GM23248 (cell line): ENCODE measurements at regions not wholly inside any gene's neighbourhood (a gene's known extent, or its start where the extent isn't known, plus 50 kb on each side); places are given as distances from the start of the nearest gene placed in this dataset.

Experiments
- DNase-seq: peaks from one replicate; pipeline ENCODE4 v3.0.0-alpha.2; 2015
- H2AFZ ChIP-seq: fragments of 200-600 bp; sonication (generic); 2 replicates; pipeline ENCODE4 v1.6.1; 2016; ENCODE audit warnings: antibody characterized with exemption
- H3F3A ChIP-seq: fragments of 200-600 bp; sonication (generic); 2 replicates; pipeline ENCODE4 v1.6.1; 2016; ENCODE audit warnings: mild to moderate bottlenecking, antibody characterized with exemption, mixed run types; ENCODE audit not compliant: insufficient read depth
- H3K27ac ChIP-seq: fragments of 200-600 bp; sonication (generic); 2 replicates; pipeline ENCODE4 v1.5.1; 2016; ENCODE audit warnings: mild to moderate bottlenecking
- H3K27me3 ChIP-seq: fragments of 200-600 bp; sonication (generic); replicated peaks from 2 replicates; pipeline ENCODE4 v1.6.1; 2016; ENCODE audit warnings: mild to moderate bottlenecking; ENCODE audit not compliant: insufficient read depth
- H3K36me3 ChIP-seq: fragments of 200-600 bp; sonication (generic); 2 replicates; pipeline ENCODE4 v1.6.1; 2016; ENCODE audit warnings: low read depth, mild to moderate bottlenecking
- H3K4me1 ChIP-seq: fragments of 200-600 bp; sonication (generic); 2 replicates; pipeline ENCODE4 v1.6.1; 2016; ENCODE audit warnings: mild to moderate bottlenecking; ENCODE audit not compliant: insufficient read depth
- H3K4me2 ChIP-seq: fragments of 200-600 bp; sonication (generic); one replicate; pipeline ENCODE4 v1.6.1; 2016; ENCODE audit warnings: mild to moderate bottlenecking; ENCODE audit not compliant: unreplicated experiment
- H3K4me3 ChIP-seq: fragments of 200-600 bp; sonication (generic); 2 replicates; pipeline ENCODE4 v1.5.1; 2016; ENCODE audit warnings: mild to moderate bottlenecking
- H3K79me2 ChIP-seq: fragments of 200-600 bp; sonication (generic); 2 replicates; pipeline ENCODE4 v1.6.1; 2016; ENCODE audit warnings: mild to moderate bottlenecking; ENCODE audit not compliant: insufficient read depth
- H3K9ac ChIP-seq: fragments of 200-600 bp; sonication (generic); 2 replicates; pipeline ENCODE4 v1.6.1; 2016; ENCODE audit warnings: mild to moderate bottlenecking
- H3K9me2 ChIP-seq: fragments of 200-600 bp; sonication (generic); 2 replicates; pipeline ENCODE4 v1.6.1; 2016; ENCODE audit warnings: mixed run types, mild to moderate bottlenecking, moderate library complexity; ENCODE audit not compliant: insufficient read depth
- H3K9me3 ChIP-seq: fragments of 200-600 bp; sonication (generic); one replicate; pipeline ENCODE4 v1.6.1; 2017; ENCODE audit warnings: low read depth
- H4K20me1 ChIP-seq: fragments of 200-600 bp; sonication (generic); 2 replicates; pipeline ENCODE4 v1.6.0; 2016; ENCODE audit not compliant: insufficient read depth
- EZH2 ChIP-seq: fragments of 200-600 bp; sonication (generic); IDR thresholded peaks from 2 replicates; pipeline ENCODE4 v1.6.1; 2018; ENCODE audit warnings: antibody characterized with exemption, mild to moderate bottlenecking; ENCODE audit not compliant: insufficient read depth, poor library complexity, severe bottlenecking
- EZH2phosphoT487 ChIP-seq: fragments of 200-600 bp; sonication (generic); IDR thresholded peaks from 2 replicates; pipeline ENCODE4 v1.6.1; 2018; ENCODE audit warnings: antibody characterized with exemption, moderate library complexity, mild to moderate bottlenecking, low read depth; ENCODE audit not compliant: insufficient read depth
- WGBS, 2 experiments: methylation state at CpG; one replicate each; pipeline ENCODE4 v1.1.6; 2015 to 2017; ENCODE audit warnings: low lambda C conversion rate in 2 of 2, low coverage in 1 of 2; ENCODE audit errors: missing lambda C conversion rate in 2 of 2; 5-methylcytosine and 5-hydroxymethylcytosine counted together
- in situ Hi-C: fragments of 300-500 bp; cut with MboI; formaldehyde crosslinking; loops from 2 replicates; pipeline ENCODE4 v1.15.0; 2020

DNA sequence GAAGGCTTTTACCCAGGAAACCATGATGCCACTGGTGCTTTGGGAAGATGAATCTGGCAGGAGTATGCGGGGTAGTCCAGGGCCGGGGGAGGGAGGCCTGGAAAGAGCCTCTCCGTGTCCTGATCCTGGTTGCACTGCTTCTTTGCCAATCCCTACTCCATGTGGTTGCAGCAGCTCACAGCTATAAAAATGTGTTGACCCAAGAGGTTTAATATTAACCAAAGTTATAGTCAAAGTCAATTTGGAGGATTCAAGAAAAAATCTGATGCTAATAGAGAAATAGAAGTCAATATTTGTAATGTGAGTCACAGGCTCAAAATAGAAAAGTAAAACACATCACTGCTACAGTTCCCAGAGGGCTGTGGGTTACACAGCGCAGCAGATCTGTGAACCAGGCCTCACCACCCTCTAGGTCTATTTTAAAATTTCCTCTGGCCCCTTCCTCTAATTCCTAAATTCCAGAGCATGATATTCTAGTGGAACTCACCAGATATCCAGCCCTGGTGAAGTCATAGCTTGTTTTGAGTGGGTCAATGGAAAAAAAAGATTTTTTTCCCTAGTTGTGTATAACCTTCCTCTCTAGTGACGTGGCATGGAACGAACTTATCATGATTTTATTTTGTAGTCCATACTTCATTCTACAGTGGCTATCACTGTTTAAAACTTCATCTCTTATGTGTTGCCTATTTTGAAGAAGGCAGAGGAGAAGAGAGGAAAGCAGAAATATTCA lies 63.2 kb upstream of the BMP2 start:
- 42 to 52% methylated on average over 6 of the region's 6 CpGs for WGBS, 2 experiments
- Histone ChIP-seq H3F3A (0 out of 2 replicates have a peak, but pooled peaks cover 4% of the 10 kb centered on the region), H3K27ac (peak overlapping the region; percentile 41), H3K4me3 (no peak overlapping the region), H3K4me1 (peaks cover 17% of the 10 kb centered on the region), H4K20me1 (no peaks in the 10 kb centered on the region), H3K36me3 (no peaks in the 10 kb centered on the region), H2AFZ (peak overlapping the region; percentile 53), H3K4me2 (no peak overlapping the region), H3K9me2 (no peaks in the 10 kb centered on the region), H3K27me3 (no peaks in the 10 kb centered on the region), H3K9ac (peak overlapping the region; percentile 55), H3K9me3 (no peaks in the 10 kb centered on the region), H3K79me2 (no peaks in the 10 kb centered on the region)
- DNase-seq: peak; percentile 74
- TF ChIP-seq EZH2phosphoT487: no peak
- no peak for TF ChIP-seq EZH2
- in situ Hi-C loops: no loop called here

DNA sequence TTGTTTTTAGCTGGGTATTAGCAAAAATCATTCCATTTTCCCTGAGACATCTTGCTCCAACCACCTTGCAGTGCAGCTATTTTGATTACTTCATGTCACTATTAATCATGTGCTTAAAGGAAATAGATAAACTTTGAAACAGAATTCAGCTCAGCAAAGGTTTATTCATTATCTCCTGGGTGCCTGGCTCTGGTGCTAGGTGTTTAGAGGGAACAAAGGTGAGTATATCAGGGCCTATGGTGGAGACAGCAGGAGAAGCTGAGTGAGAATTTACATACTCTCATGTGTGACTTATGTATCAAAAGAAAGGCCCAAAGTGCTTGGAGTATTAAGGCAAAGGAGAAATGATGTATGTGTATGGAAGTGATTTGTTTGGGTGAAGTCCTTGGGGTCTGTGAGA lies 63.8 kb upstream of the BMP2 start:
- Histone ChIP-seq H3K9me2 (no peaks in the 10 kb centered on the region), H3F3A (0 out of 2 replicates have a peak, but pooled peaks cover 4% of the 10 kb centered on the region), H3K79me2 (no peaks in the 10 kb centered on the region), H3K4me3 (no peak overlapping the region), H3K27ac (no peak overlapping the region), H3K9me3 (no peaks in the 10 kb centered on the region), H3K4me1 (peaks cover 17% of the 10 kb centered on the region), H3K36me3 (no peaks in the 10 kb centered on the region), H3K9ac (no peak overlapping the region), H2AFZ (no peak overlapping the region), H3K27me3 (no peaks in the 10 kb centered on the region), H3K4me2 (no peak overlapping the region), H4K20me1 (no peaks in the 10 kb centered on the region)
- no peak for DNase-seq
- no peak for TF ChIP-seq EZH2
- TF ChIP-seq EZH2phosphoT487: no peak
- in situ Hi-C loops: no loop called here

DNA sequence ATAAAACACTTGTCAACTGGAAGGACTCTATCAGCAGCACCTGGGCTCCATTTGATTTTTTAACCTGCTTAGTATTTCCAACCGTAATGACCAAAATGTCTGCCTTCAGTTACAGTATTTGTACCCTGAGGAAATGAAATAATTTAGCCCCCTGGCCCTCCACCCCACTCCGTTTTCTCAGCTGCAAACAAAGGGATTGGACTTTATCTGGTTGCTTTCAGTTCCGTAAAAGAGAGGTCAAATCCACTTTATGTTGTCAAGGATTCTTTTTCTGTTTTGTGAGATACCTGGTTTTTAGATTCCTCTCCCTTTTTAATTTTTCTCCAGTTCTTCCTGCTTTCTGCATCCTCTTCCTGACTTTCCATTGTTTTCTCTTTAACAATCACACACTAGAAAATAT lies 64.4 kb upstream of the BMP2 start:
- H3K27me3 ChIP-seq: no peaks in the 10 kb centered on the region
- H3K27ac ChIP-seq: no peak overlapping the region
- H3K4me1 ChIP-seq: peaks cover 17% of the 10 kb centered on the region
- no peaks in the 10 kb centered on the region for H3K79me2 ChIP-seq
- DNase-seq: no peak
- H3K9me3 ChIP-seq: no peaks in the 10 kb centered on the region
- H3K9me2 ChIP-seq: no peaks in the 10 kb centered on the region
- no peak overlapping the region for H3K4me2 ChIP-seq
- H3F3A ChIP-seq: 0 out of 2 replicates have a peak, but pooled peaks cover 4% of the 10 kb centered on the region
- no peaks in the 10 kb centered on the region for H3K36me3 ChIP-seq
- in situ Hi-C loops: no loop called here
- no peaks in the 10 kb centered on the region for H4K20me1 ChIP-seq
- H3K9ac ChIP-seq: no peak overlapping the region
- WGBS, 2 experiments: 69 to 73% methylated on average over 3 of the region's 3 CpGs
- no peak overlapping the region for H2AFZ ChIP-seq
- no peak for TF ChIP-seq EZH2phosphoT487
- no peak overlapping the region for H3K4me3 ChIP-seq

DNA sequence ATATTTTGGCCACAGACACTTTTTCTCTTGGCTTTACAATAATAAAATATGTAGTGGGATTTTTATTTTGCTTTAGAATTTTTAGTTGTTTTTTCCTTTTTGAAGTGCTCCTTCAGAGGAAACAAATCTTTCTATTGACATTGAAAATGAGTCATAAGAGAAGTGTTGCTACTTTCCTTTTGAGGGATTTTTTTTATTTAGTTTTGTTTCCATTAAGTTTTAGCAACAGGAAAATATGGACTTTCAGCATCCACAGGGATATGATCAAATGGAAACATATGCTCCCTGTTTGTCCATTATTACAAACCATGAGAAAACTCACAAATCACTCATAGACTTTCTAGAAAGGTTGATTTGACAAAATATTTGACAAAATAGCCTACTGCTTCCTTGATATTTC lies 65.3 kb upstream of the BMP2 start:
- no peaks in the 10 kb centered on the region for H3K27me3 ChIP-seq
- H3K27ac ChIP-seq: no peak overlapping the region
- H3K4me3 ChIP-seq: no peak overlapping the region
- no peak for TF ChIP-seq EZH2phosphoT487
- TF ChIP-seq EZH2: no peak
- peaks cover 17% of the 10 kb centered on the region for H3K4me1 ChIP-seq
- no peaks in the 10 kb centered on the region for H4K20me1 ChIP-seq
- no peak for DNase-seq
- no peaks in the 10 kb centered on the region for H3K79me2 ChIP-seq
- no peaks in the 10 kb centered on the region for H3K9me3 ChIP-seq
- no peak overlapping the region for H3K9ac ChIP-seq
- in situ Hi-C loops: no loop called here
- 0 out of 2 replicates have a peak, but pooled peaks cover 4% of the 10 kb centered on the region for H3F3A ChIP-seq
- no peaks in the 10 kb centered on the region for H3K9me2 ChIP-seq
- H3K4me2 ChIP-seq: no peak overlapping the region
- no peak overlapping the region for H2AFZ ChIP-seq
- no peaks in the 10 kb centered on the region for H3K36me3 ChIP-seq
